ENCODE measurements at regions not wholly inside any gene's neighbourhood (a gene's known extent, or its start where the extent isn't known, plus 50 kb on each side); places are given as distances from the start of the nearest gene placed in this dataset.

- no peaks in the 10 kb centered on the region for H3K36me3 ChIP-seq (ENCODE audit: control insufficient read depth in 2 of 2, extremely low read depth in 1 of 2, insufficient read depth in 2 of 2, low read length in 2 of 2)
- intact Hi-C loops (cut with micrococcal nuclease): loop anchor here (1.0 kb wide), 1 partner anchor 59 kb away; no protein-coding TSS in a partner anchor
- DNase-seq (ENCODE audit: low read depth, low spot score) (peak; percentile 91), FAIRE-seq (peak; percentile 93)
- H3K4me1 ChIP-seq (ENCODE audit: control insufficient read depth, extremely low read depth, insufficient read depth, low read length): peaks cover 46% of the 10 kb centered on the region
- H3K79me2 ChIP-seq (ENCODE audit: control insufficient read depth, insufficient read depth, low read length): no peaks in the 10 kb centered on the region
- no TSS peak for BruUV-seq (replicated peaks)
- ChIA-PET POLR2A (no interaction called here), CTCF (interaction anchor here (0.9 to 2.4 kb wide), 8 partner anchors 28 to 213 kb away, joined by 3 to 9 read pairs (median 6); no protein-coding TSS in a partner anchor)
- H3K9me3 ChIP-seq (replicated peaks; ENCODE audit: control insufficient read depth, insufficient read depth, low read length): no peaks in the 10 kb centered on the region
- TF ChIP-seq MAX (IDR thresholded peaks at IDR 0.05; ENCODE audit: insufficient read depth, insufficient read length): no peak
- TF ChIP-seq POLR2AphosphoS5 (IDR thresholded peaks at IDR 0.05; ENCODE audit: insufficient read depth, low read depth, low read length): peak; percentile 76
- TF ChIP-seq POLR2A (IDR thresholded peaks at IDR 0.05; ENCODE audit: low read depth, low read length): peak; percentile 22
- peak; percentile 93 for TF ChIP-seq FOS (IDR thresholded peaks at IDR 0.05; ENCODE audit: borderline replicate concordance, insufficient read depth, low read length)
- peak; percentile 92 for TF ChIP-seq JUN (IDR thresholded peaks at IDR 0.05; ENCODE audit: borderline replicate concordance, insufficient read depth, insufficient read length, low read depth)
- TF ChIP-seq GATA2 (IDR thresholded peaks at IDR 0.05; ENCODE audit: insufficient read depth, insufficient read length, low read depth, low read length): peak; percentile 100
- TF ChIP-seq CTCF (IDR thresholded peaks at IDR 0.05; ENCODE audit: extremely low read depth in 1 of 2, insufficient read depth in 1 of 2, low read depth in 1 of 2, low read length in 2 of 2): peak in 1 of 2 donors; percentile 17
- TF ChIP-seq EZH2 (IDR thresholded peaks at IDR 0.05; ENCODE audit: borderline replicate concordance, low read depth, low read length, severe bottlenecking): no peak
- H4K20me1 ChIP-seq (replicated peaks; ENCODE audit: control insufficient read depth, extremely low read depth, insufficient read depth, low read length): no peaks in the 10 kb centered on the region
- H3K4me2 ChIP-seq (ENCODE audit: insufficient read depth, low read length): peak overlapping the region; percentile 82
- H3K9me1 ChIP-seq (replicated peaks; ENCODE audit: control insufficient read depth, extremely low read depth, insufficient read depth, low read length): no peaks in the 10 kb centered on the region
- peak overlapping the region; percentile 81 for H3K9ac ChIP-seq (replicated peaks; ENCODE audit: extremely low read depth, insufficient read depth, low read length)
- no peaks in the 10 kb centered on the region for H3K27me3 ChIP-seq (ENCODE audit: control insufficient read depth in 2 of 2, insufficient read depth in 2 of 2, low read length in 2 of 2)
- H3K4me3 ChIP-seq (replicated peaks in 1 of 3; ENCODE audit: insufficient read depth in 1 of 3, low read depth in 1 of 3, low read length in 3 of 3): no peak overlapping the region
- H3K27ac ChIP-seq (ENCODE audit: insufficient read depth, low read depth, low read length): peak overlapping the region; percentile 94
- dilution Hi-C loops (cut with MboI; ENCODE audit: extremely low pct_ligation_motif_present, low sequenced_read_pairs): no loop called here
- peak overlapping the region; percentile 44 for H2AFZ ChIP-seq (ENCODE audit: low read depth, low read length)
These were observed 89.6 kb downstream of the ACAA2 start for GRCh38 chr18:49723648-49724180.
